ENCODE measurements at regions not wholly inside any gene's neighbourhood (a gene's known extent, or its start where the extent isn't known, plus 50 kb on each side); places are given as distances from the start of the nearest gene placed in this dataset.

DNA sequence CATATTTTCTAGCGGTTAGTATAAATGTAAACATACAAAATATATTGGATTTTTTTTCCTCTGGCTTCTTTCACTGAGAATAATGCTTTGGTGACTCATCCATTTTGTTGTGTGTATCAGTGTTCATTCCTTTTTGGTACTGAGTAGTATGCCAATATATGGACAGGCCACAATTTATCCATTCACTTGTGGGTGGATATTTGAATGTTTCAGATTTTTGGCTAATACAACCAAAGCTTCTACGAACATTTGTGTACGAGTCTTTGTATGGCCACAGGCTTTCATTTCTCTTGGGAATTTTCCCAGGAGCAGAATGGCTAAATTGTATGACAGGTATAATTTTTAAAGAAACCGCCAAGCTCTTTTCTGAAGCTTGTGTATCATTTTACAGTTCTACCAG lies 677.5 kb downstream of the HDGFL1 start:
- WGBS, 2 donors, result 95 to 96% methylated on average over 4 of the region's 4 CpGs
- TF ChIP-seq CTCF (IDR thresholded peaks at IDR 0.05; ENCODE audit: control extremely low read depth, extremely low read depth), result no peak
- no peak for ATAC-seq (ENCODE audit: insufficient read depth, low FRiP score)

GRCh38 chr6:23250556-23250955 lies 681.2 kb downstream of the HDGFL1 start:
- TF ChIP-seq CTCF (IDR thresholded peaks at IDR 0.05; ENCODE audit: control extremely low read depth, extremely low read depth), result no peak
- DNase-seq, result no peak
- Histone ChIP-seq H3K9ac (ENCODE audit: insufficient read depth in 1 of 2, low read length in 2 of 2) (no peak overlapping the region), H3K27ac (ENCODE audit: low read depth in 1 of 2, low read length in 1 of 2) (no peak overlapping the region), H3K4me1 (ENCODE audit: control insufficient read depth in 5 of 5, insufficient read depth in 5 of 5, low read length in 5 of 5) (no peaks in the 10 kb centered on the region), H3K27me3 (ENCODE audit: control insufficient read depth in 3 of 3, insufficient read depth in 3 of 3, low read length in 2 of 3) (no peaks in the 10 kb centered on the region), H3K4me3 (no peak overlapping the region), H3K36me3 (ENCODE audit: control insufficient read depth in 4 of 4, insufficient read depth in 4 of 4, low read length in 4 of 4) (no peaks in the 10 kb centered on the region), H3K9me3 (ENCODE audit: control insufficient read depth in 4 of 4, insufficient read depth in 3 of 4, low read length in 3 of 4) (no peaks in the 10 kb centered on the region)
- WGBS, 2 donors, result 63 to 82% methylated on average over 2 of the region's 2 CpGs
- no peak for ATAC-seq (ENCODE audit: insufficient read depth, low FRiP score)

More for the DNA sequence above, 677.5 kb downstream of the HDGFL1 start:
- no peak for DNase-seq
- Histone ChIP-seq H3K27ac (ENCODE audit: low read depth in 1 of 2, low read length in 1 of 2) (no peak overlapping the region), H3K9me3 (ENCODE audit: control insufficient read depth in 4 of 4, insufficient read depth in 3 of 4, low read length in 3 of 4) (no peaks in the 10 kb centered on the region), H3K36me3 (ENCODE audit: control insufficient read depth in 4 of 4, insufficient read depth in 4 of 4, low read length in 4 of 4) (no peaks in the 10 kb centered on the region), H3K9ac (ENCODE audit: insufficient read depth in 1 of 2, low read length in 2 of 2) (no peak overlapping the region), H3K27me3 (ENCODE audit: control insufficient read depth in 3 of 3, insufficient read depth in 3 of 3, low read length in 2 of 3) (no peaks in the 10 kb centered on the region), H3K4me3 (no peak overlapping the region), H3K4me1 (ENCODE audit: control insufficient read depth in 5 of 5, insufficient read depth in 5 of 5, low read length in 5 of 5) (no peaks in the 10 kb centered on the region)

- H3K9me3 ChIP-seq (ENCODE audit: control insufficient read depth in 4 of 4, insufficient read depth in 3 of 4, low read length in 3 of 4), result peaks cover 0 to 11% (median 4%) of the 10 kb centered on the region in 4 donors
- ATAC-seq (ENCODE audit: insufficient read depth, low FRiP score) (no peak), DNase-seq (no peak)
- no peaks in the 10 kb centered on the region for H3K36me3 ChIP-seq (ENCODE audit: control insufficient read depth in 4 of 4, insufficient read depth in 4 of 4, low read length in 4 of 4)
- H3K4me3 ChIP-seq, result no peak overlapping the region
- no peak overlapping the region for H3K9ac ChIP-seq (ENCODE audit: insufficient read depth in 1 of 2, low read length in 2 of 2)
- no peaks in the 10 kb centered on the region for H3K27me3 ChIP-seq (ENCODE audit: control insufficient read depth in 3 of 3, insufficient read depth in 3 of 3, low read length in 2 of 3)
- no peaks in the 10 kb centered on the region for H3K4me1 ChIP-seq (ENCODE audit: control insufficient read depth in 5 of 5, insufficient read depth in 5 of 5, low read length in 5 of 5)
- 91 to 98% methylated on average over 2 of the region's 2 CpGs for WGBS, 2 donors
- TF ChIP-seq CTCF (IDR thresholded peaks at IDR 0.05; ENCODE audit: control extremely low read depth, extremely low read depth), result no peak
- no peak overlapping the region for H3K27ac ChIP-seq (ENCODE audit: low read depth in 1 of 2, low read length in 1 of 2)
Measured at GRCh38 chr6:23262864-23263263, 693.5 kb downstream of the HDGFL1 start.

- H3K27me3 ChIP-seq (ENCODE audit: control insufficient read depth in 3 of 3, insufficient read depth in 3 of 3, low read length in 2 of 3), result no peaks in the 10 kb centered on the region
- peaks cover 0 to 8% (median 0%) of the 10 kb centered on the region in 4 donors for H3K9me3 ChIP-seq (ENCODE audit: control insufficient read depth in 4 of 4, insufficient read depth in 3 of 4, low read length in 3 of 4)
- H3K4me3 ChIP-seq, result no peak overlapping the region
- no peaks in the 10 kb centered on the region for H3K36me3 ChIP-seq (ENCODE audit: control insufficient read depth in 4 of 4, insufficient read depth in 4 of 4, low read length in 4 of 4)
- no peak for TF ChIP-seq CTCF (IDR thresholded peaks at IDR 0.05; ENCODE audit: control extremely low read depth, extremely low read depth)
- H3K4me1 ChIP-seq (ENCODE audit: control insufficient read depth in 5 of 5, insufficient read depth in 5 of 5, low read length in 5 of 5), result no peaks in the 10 kb centered on the region
- 92 to 94% methylated on average over 7 of the region's 7 CpGs for WGBS, 2 donors
- DNase-seq, result no peak
- ATAC-seq (ENCODE audit: insufficient read depth, low FRiP score), result no peak
- H3K9ac ChIP-seq (ENCODE audit: insufficient read depth in 1 of 2, low read length in 2 of 2), result no peak overlapping the region
- H3K27ac ChIP-seq (ENCODE audit: low read depth in 1 of 2, low read length in 1 of 2), result no peak overlapping the region
Measured at GRCh38 chr6:23265270-23265669, 695.9 kb downstream of the HDGFL1 start.

Data from lung (tissue), 11 donors.